ENCODE measurements at regions not wholly inside any gene's neighbourhood (a gene's known extent, or its start where the extent isn't known, plus 50 kb on each side); places are given as distances from the start of the nearest gene placed in this dataset.

GRCh38 chr5:37966871-37967270 lies 127.0 kb upstream of the GDNF start:
- DNase-seq (ENCODE audit: low read depth) = no peak
- H3K4me3 ChIP-seq (ENCODE audit: control insufficient read depth, low read depth, low read length) = no peak overlapping the region
- no peak for TF ChIP-seq CTCF (IDR thresholded peaks at IDR 0.05; ENCODE audit: control insufficient read depth, insufficient read depth, low read depth, low read length, missing control alignments)

- no peak for DNase-seq (ENCODE audit: low read depth)
- no peak for TF ChIP-seq CTCF (IDR thresholded peaks at IDR 0.05; ENCODE audit: control insufficient read depth, insufficient read depth, low read depth, low read length, missing control alignments)
- no peak overlapping the region for H3K4me3 ChIP-seq (ENCODE audit: control insufficient read depth, low read depth, low read length)
Observed at GRCh38 chr5:37966291-37966690, 126.5 kb upstream of the GDNF start.

GRCh38 chr5:37962389-37962788 lies 122.5 kb upstream of the GDNF start:
- no peak for TF ChIP-seq CTCF (IDR thresholded peaks at IDR 0.05; ENCODE audit: control insufficient read depth, insufficient read depth, low read depth, low read length, missing control alignments)
- H3K4me3 ChIP-seq (ENCODE audit: control insufficient read depth, low read depth, low read length) = no peak overlapping the region
- no peak for DNase-seq (ENCODE audit: low read depth)

GRCh38 chr5:37957218-37957617 lies 117.4 kb upstream of the GDNF start:
- no peak overlapping the region for H3K4me3 ChIP-seq (ENCODE audit: control insufficient read depth, low read depth, low read length)
- TF ChIP-seq CTCF (IDR thresholded peaks at IDR 0.05; ENCODE audit: control insufficient read depth, insufficient read depth, low read depth, low read length, missing control alignments) = no peak
- no peak for DNase-seq (ENCODE audit: low read depth)

- no peak for TF ChIP-seq CTCF (IDR thresholded peaks at IDR 0.05; ENCODE audit: control insufficient read depth, insufficient read depth, low read depth, low read length, missing control alignments)
- H3K4me3 ChIP-seq (ENCODE audit: control insufficient read depth, low read depth, low read length) = no peak overlapping the region
- no peak for DNase-seq (ENCODE audit: low read depth)
Observed at GRCh38 chr5:37955748-37956147, 115.9 kb upstream of the GDNF start.

- no peak for TF ChIP-seq CTCF (IDR thresholded peaks at IDR 0.05; ENCODE audit: control insufficient read depth, insufficient read depth, low read depth, low read length, missing control alignments)
- no peak overlapping the region for H3K4me3 ChIP-seq (ENCODE audit: control insufficient read depth, low read depth, low read length)
- DNase-seq (ENCODE audit: low read depth) = no peak
Observed at GRCh38 chr5:37954561-37954960, 114.7 kb upstream of the GDNF start.
